Activated naive CD4-positive, alpha-beta T cell treated with anti-CD3 and anti-CD28 coated beads for 36 hours (primary cell): ENCODE measurements at regions not wholly inside any gene's neighbourhood (a gene's known extent, or its start where the extent isn't known, plus 50 kb on each side); places are given as distances from the start of the nearest gene placed in this dataset.

ENCODE experiments used
- CTCF ChIA-PET: fragments of 350-600 bp; sonication (Branson Sonifier 250); formaldehyde crosslinking; loops from one replicate; lab custom pipeline; 2021; ENCODE audit warnings: antibody characterized with exemption; lab: Charles Lee
- DNase-seq: peaks from one replicate; pipeline ENCODE4 v3.0.0-alpha.2; 2020
- H3K27ac Mint-ChIP-seq: one replicate; pipeline ENCODE4 v1.8.0; 2021; ENCODE audit warnings: mild to moderate bottlenecking, mixed read lengths
- H3K27me3 Mint-ChIP-seq: one replicate; pipeline ENCODE4 v1.8.0; 2021; ENCODE audit warnings: low read depth, mixed read lengths
- H3K36me3 Mint-ChIP-seq: one replicate; pipeline ENCODE4 v1.8.0; 2021; ENCODE audit warnings: low read depth, mixed read lengths
- H3K4me1 Mint-ChIP-seq: one replicate; pipeline ENCODE4 v1.8.0; 2021; ENCODE audit warnings: low read depth, mixed read lengths
- H3K4me3 Mint-ChIP-seq: one replicate; pipeline ENCODE4 v1.8.0; 2021; ENCODE audit warnings: mild to moderate bottlenecking, moderate library complexity, mixed read lengths
- H3K9me3 Mint-ChIP-seq: one replicate; pipeline ENCODE4 v1.8.0; 2021; ENCODE audit warnings: mixed read lengths
- intact Hi-C: fragments of 100-400 bp; cut with micrococcal nuclease; formaldehyde crosslinking; loops from one replicate; pipeline ENCODE4 v1.15.1; 2023

- no peaks in the 10 kb centered on the region for H3K9me3 Mint-ChIP-seq
- H3K36me3 Mint-ChIP-seq, result no peaks in the 10 kb centered on the region
- no peak for DNase-seq
Observed at GRCh38 chr10:89120931-89121763, 86.0 kb downstream of the CH25H start.

GRCh38 chr10:89119651-89120050 is 87.5 kb downstream of the CH25H start:
- intact Hi-C loops, result no loop called here
- H3K9me3 Mint-ChIP-seq, result no peaks in the 10 kb centered on the region
- no peak for DNase-seq
- H3K36me3 Mint-ChIP-seq, result no peaks in the 10 kb centered on the region
- H3K4me3 Mint-ChIP-seq, result no peak overlapping the region
- no peaks in the 10 kb centered on the region for H3K4me1 Mint-ChIP-seq
- CTCF ChIA-PET, result interaction anchor here (0.7 to 1.1 kb wide), 3 partner anchors 89 to 498 kb away, joined by 3 read pairs; no protein-coding TSS in a partner anchor
- H3K27ac Mint-ChIP-seq, result no peak overlapping the region
- peaks cover 16% of the 10 kb centered on the region for H3K27me3 Mint-ChIP-seq

More at GRCh38 chr10:89120931-89121763, 86.0 kb downstream of the CH25H start:
- CTCF ChIA-PET, result no interaction called here
- H3K27me3 Mint-ChIP-seq, result peaks cover 19% of the 10 kb centered on the region
- intact Hi-C loops, result no loop called here
- H3K4me3 Mint-ChIP-seq, result no peak overlapping the region
- no peak overlapping the region for H3K27ac Mint-ChIP-seq
- H3K4me1 Mint-ChIP-seq, result no peaks in the 10 kb centered on the region

GRCh38 chr10:89118091-89118490 is 89.0 kb downstream of the CH25H start:
- peaks cover 11% of the 10 kb centered on the region for H3K27me3 Mint-ChIP-seq
- no peaks in the 10 kb centered on the region for H3K9me3 Mint-ChIP-seq
- CTCF ChIA-PET, result no interaction called here
- no peaks in the 10 kb centered on the region for H3K36me3 Mint-ChIP-seq
- no peaks in the 10 kb centered on the region for H3K4me1 Mint-ChIP-seq
- intact Hi-C loops, result no loop called here
- H3K4me3 Mint-ChIP-seq, result no peak overlapping the region
- no peak for DNase-seq
- H3K27ac Mint-ChIP-seq, result no peak overlapping the region

- H3K9me3 Mint-ChIP-seq, result no peaks in the 10 kb centered on the region
- peaks cover 11% of the 10 kb centered on the region for H3K27me3 Mint-ChIP-seq
- no peak for DNase-seq
- no peak overlapping the region for H3K4me3 Mint-ChIP-seq
- H3K4me1 Mint-ChIP-seq, result no peaks in the 10 kb centered on the region
- H3K27ac Mint-ChIP-seq, result no peak overlapping the region
- CTCF ChIA-PET, result no interaction called here
- intact Hi-C loops, result no loop called here
- H3K36me3 Mint-ChIP-seq, result no peaks in the 10 kb centered on the region
Observed at GRCh38 chr10:89115876-89116627, 91.1 kb downstream of the CH25H start.

- CTCF ChIA-PET, result no interaction called here
- Mint-ChIP-seq H3K4me3 (no peak overlapping the region), H3K4me1 (peaks cover 2% of the 10 kb centered on the region), H3K27ac (no peak overlapping the region), H3K27me3 (peaks cover 11% of the 10 kb centered on the region), H3K36me3 (no peaks in the 10 kb centered on the region), H3K9me3 (no peaks in the 10 kb centered on the region)
- intact Hi-C loops, result no loop called here
- DNase-seq, result no peak
Observed at GRCh38 chr10:89114846-89115625, 92.1 kb downstream of the CH25H start.

GRCh38 chr10:89102735-89103134 is 104.4 kb downstream of the CH25H start:
- no peaks in the 10 kb centered on the region for H3K9me3 Mint-ChIP-seq
- intact Hi-C loops, result no loop called here
- no peak overlapping the region for H3K4me3 Mint-ChIP-seq
- no peaks in the 10 kb centered on the region for H3K36me3 Mint-ChIP-seq
- no peaks in the 10 kb centered on the region for H3K27me3 Mint-ChIP-seq
- DNase-seq, result no peak
- H3K27ac Mint-ChIP-seq, result no peak overlapping the region
- CTCF ChIA-PET, result no interaction called here
- no peaks in the 10 kb centered on the region for H3K4me1 Mint-ChIP-seq

GRCh38 chr10:89101943-89102342 is 105.2 kb downstream of the CH25H start:
- no peaks in the 10 kb centered on the region for H3K4me1 Mint-ChIP-seq
- no peaks in the 10 kb centered on the region for H3K27me3 Mint-ChIP-seq
- DNase-seq, result no peak
- CTCF ChIA-PET, result no interaction called here
- intact Hi-C loops, result no loop called here
- H3K9me3 Mint-ChIP-seq, result no peaks in the 10 kb centered on the region
- no peak overlapping the region for H3K27ac Mint-ChIP-seq
- H3K4me3 Mint-ChIP-seq, result no peak overlapping the region
- no peaks in the 10 kb centered on the region for H3K36me3 Mint-ChIP-seq

- CTCF ChIA-PET, result no interaction called here
Observed at GRCh38 chr10:89100680-89101079, 106.4 kb downstream of the CH25H start.

GRCh38 chr10:89097226-89097625 is 106.6 kb downstream of the FAS start:
- no peak for DNase-seq
- H3K36me3 Mint-ChIP-seq, result no peaks in the 10 kb centered on the region
- intact Hi-C loops, result no loop called here
- CTCF ChIA-PET, result no interaction called here
- no peaks in the 10 kb centered on the region for H3K4me1 Mint-ChIP-seq
- H3K27ac Mint-ChIP-seq, result no peak overlapping the region
- no peak overlapping the region for H3K4me3 Mint-ChIP-seq
- H3K9me3 Mint-ChIP-seq, result no peaks in the 10 kb centered on the region
- no peaks in the 10 kb centered on the region for H3K27me3 Mint-ChIP-seq

More at GRCh38 chr10:89100680-89101079, 106.4 kb downstream of the CH25H start:
- H3K4me1 Mint-ChIP-seq, result no peaks in the 10 kb centered on the region
- no peaks in the 10 kb centered on the region for H3K36me3 Mint-ChIP-seq
- intact Hi-C loops, result no loop called here
- H3K9me3 Mint-ChIP-seq, result no peaks in the 10 kb centered on the region
- no peak overlapping the region for H3K27ac Mint-ChIP-seq
- DNase-seq, result no peak
- H3K4me3 Mint-ChIP-seq, result no peak overlapping the region
- no peaks in the 10 kb centered on the region for H3K27me3 Mint-ChIP-seq

- DNase-seq, result no peak
- CTCF ChIA-PET, result interaction anchor here (1.0 kb wide), 1 partner anchor 163 kb away, joined by 4 read pairs; no protein-coding TSS in a partner anchor
- no peaks in the 10 kb centered on the region for H3K36me3 Mint-ChIP-seq
- H3K4me3 Mint-ChIP-seq, result no peak overlapping the region
- H3K9me3 Mint-ChIP-seq, result no peaks in the 10 kb centered on the region
- no peaks in the 10 kb centered on the region for H3K27me3 Mint-ChIP-seq
- no peak overlapping the region for H3K27ac Mint-ChIP-seq
- intact Hi-C loops, result no loop called here
- H3K4me1 Mint-ChIP-seq, result peaks cover 2% of the 10 kb centered on the region
Observed at GRCh38 chr10:89095701-89096391, 105.2 kb downstream of the FAS start.

GRCh38 chr10:89093728-89094127 is 103.1 kb downstream of the FAS start:
- no peaks in the 10 kb centered on the region for H3K27me3 Mint-ChIP-seq
- H3K9me3 Mint-ChIP-seq, result no peaks in the 10 kb centered on the region
- DNase-seq, result no peak
- CTCF ChIA-PET, result no interaction called here
- no peak overlapping the region for H3K4me3 Mint-ChIP-seq
- no peaks in the 10 kb centered on the region for H3K36me3 Mint-ChIP-seq
- intact Hi-C loops, result loop anchor here (1.0 kb wide), 1 partner anchor 13 kb away; no protein-coding TSS in a partner anchor
- H3K27ac Mint-ChIP-seq, result no peak overlapping the region
- H3K4me1 Mint-ChIP-seq, result peaks cover 2% of the 10 kb centered on the region

GRCh38 chr10:89092981-89093380 is 102.4 kb downstream of the FAS start:
- Mint-ChIP-seq H3K36me3 (no peaks in the 10 kb centered on the region), H3K4me3 (no peak overlapping the region), H3K27me3 (no peaks in the 10 kb centered on the region), H3K27ac (no peak overlapping the region), H3K9me3 (no peaks in the 10 kb centered on the region), H3K4me1 (peaks cover 2% of the 10 kb centered on the region)
- intact Hi-C loops, result no loop called here
- no peak for DNase-seq
- CTCF ChIA-PET, result interaction anchor here (0.6 kb wide), 1 partner anchor 9 kb away, joined by 4 read pairs; no protein-coding TSS in a partner anchor
